AG09309 (cell line): ENCODE measurements at regions not wholly inside any gene's neighbourhood (a gene's known extent, or its start where the extent isn't known, plus 50 kb on each side); places are given as distances from the start of the nearest gene placed in this dataset.

Experiments
- DNase-seq: peaks from one replicate; pipeline ENCODE4 v3.0.0-alpha.2; 2010; ENCODE audit warnings: low read depth
- H3K4me3 ChIP-seq: 2 replicates; pipeline ENCODE4 v1.5.1; 2011; ENCODE audit warnings: mild to moderate bottlenecking, low read depth, low read length, moderate library complexity; ENCODE audit not compliant: control insufficient read depth
- TF ChIP-seq, protein P1 (sequence below): IDR thresholded peaks from 2 replicates; pipeline ENCODE4 v1.5.1; 2011; ENCODE audit warnings: mild to moderate bottlenecking, low read depth, low read length, inconsistent platforms; ENCODE audit not compliant: insufficient read depth, control insufficient read depth; ENCODE audit errors: missing control alignments

DNA sequence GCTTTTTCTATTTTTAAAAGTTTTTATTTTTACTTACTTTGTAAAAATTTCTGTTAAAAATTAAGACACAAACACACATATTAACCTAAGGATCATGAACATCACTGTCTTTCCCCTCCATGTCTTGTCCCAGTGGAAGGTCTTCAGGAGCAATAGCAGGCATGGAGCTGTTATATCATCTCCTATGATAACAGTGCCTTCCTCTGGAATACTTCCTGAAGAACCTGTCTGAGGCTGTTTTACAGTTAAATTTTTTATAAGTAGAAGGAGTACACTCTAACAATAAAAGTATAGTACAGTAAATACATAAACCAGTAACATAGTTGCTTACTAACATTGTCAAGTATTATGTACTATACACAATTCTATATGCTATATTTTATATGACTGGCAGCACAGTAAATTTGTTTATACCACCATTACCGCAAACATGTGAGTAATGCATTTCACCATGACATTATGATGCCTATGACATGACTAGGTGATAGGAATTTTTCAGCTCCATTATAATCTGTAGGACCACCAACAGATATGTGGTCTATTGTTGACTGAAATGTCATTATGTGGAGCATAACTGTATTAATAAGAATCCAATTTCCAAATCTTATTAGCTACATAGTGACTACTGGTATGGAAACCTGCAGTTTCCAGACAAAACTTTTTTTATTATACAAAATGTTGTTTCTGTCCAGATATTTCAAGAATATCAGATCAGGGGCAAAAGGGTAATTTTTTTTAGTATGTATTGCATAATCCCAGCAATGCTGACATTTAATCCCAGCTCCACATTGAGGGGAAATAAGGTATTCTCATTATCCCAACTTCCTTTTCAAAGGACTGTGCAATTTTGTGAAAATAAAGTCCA is 337.2 kb upstream of the SLC39A10 start:
- no peak overlapping the region for H3K4me3 ChIP-seq
- TF ChIP-seq, protein P1, sequence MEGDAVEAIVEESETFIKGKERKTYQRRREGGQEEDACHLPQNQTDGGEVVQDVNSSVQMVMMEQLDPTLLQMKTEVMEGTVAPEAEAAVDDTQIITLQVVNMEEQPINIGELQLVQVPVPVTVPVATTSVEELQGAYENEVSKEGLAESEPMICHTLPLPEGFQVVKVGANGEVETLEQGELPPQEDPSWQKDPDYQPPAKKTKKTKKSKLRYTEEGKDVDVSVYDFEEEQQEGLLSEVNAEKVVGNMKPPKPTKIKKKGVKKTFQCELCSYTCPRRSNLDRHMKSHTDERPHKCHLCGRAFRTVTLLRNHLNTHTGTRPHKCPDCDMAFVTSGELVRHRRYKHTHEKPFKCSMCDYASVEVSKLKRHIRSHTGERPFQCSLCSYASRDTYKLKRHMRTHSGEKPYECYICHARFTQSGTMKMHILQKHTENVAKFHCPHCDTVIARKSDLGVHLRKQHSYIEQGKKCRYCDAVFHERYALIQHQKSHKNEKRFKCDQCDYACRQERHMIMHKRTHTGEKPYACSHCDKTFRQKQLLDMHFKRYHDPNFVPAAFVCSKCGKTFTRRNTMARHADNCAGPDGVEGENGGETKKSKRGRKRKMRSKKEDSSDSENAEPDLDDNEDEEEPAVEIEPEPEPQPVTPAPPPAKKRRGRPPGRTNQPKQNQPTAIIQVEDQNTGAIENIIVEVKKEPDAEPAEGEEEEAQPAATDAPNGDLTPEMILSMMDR: no peak
- no peak for DNase-seq

DNA sequence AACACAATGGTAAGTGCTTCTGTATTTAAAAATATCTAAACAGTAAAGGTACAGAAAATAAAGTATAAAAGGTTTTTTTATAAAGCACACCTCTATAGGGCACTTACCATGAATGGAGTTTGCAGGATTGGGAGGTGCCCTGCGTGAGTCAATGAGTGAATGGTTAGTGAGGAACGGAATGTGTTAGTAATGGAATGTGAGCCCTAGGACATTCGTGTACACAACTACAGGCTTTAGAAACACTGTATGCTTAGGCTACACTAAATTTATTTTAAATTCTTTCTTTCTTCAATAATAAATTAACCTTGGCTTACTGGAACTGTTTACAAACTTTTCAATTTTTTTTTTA is 337.9 kb upstream of the SLC39A10 start:
- TF ChIP-seq, protein P1: no peak
- H3K4me3 ChIP-seq: no peak overlapping the region
- peak; percentile 18 for DNase-seq

DNA sequence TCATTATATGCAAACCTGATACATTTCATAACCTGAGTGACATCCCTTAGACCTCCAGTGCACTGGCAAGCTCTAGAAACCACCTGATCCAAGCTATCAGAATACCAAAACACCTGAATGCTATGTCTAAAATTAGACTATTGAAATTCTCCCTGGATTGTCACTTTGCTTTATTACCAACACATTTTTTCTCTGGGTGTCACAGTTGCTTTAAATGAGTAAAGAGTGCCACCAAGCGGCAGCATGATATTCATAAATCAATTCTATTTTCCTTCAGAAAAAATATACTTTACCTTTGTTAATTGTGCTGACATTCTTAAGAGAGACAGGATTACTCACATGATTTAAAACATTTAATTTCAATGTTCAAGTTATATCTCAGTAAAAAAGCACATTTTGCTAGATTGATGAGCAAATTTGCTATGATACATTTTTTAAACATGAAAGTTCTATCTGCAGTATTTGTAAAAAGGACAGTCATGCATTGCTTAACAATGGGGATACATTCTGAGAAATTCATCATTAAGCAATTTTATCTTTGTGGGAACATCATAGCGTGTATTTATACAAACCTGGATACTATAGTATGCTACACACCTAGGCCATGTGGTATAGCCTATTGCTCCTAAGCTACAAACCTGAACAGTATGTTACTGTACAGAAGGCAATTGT is 338.4 kb upstream of the SLC39A10 start:
- TF ChIP-seq, protein P1: peak; percentile 49
- DNase-seq: no peak
- no peak overlapping the region for H3K4me3 ChIP-seq

DNA sequence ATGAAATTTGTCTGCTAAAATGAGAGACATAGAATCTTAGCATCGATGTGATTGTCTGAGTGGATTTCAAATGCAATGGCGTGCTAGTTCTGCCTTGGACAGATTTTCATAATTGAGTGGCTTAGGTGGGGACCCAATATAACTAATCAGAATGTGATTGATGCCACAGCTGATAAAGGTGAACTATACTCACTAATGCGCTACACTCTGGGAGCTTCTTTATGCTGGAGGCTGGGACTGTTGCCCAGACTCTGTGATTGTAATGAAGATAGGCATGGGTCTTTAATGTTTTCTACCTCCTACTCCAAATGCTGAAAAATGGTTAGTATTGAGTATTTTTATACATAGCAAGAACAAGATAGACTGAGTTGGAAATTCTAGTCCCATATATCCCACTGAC is 339.5 kb upstream of the SLC39A10 start:
- no peak overlapping the region for H3K4me3 ChIP-seq
- TF ChIP-seq, protein P1: no peak
- DNase-seq: no peak

DNA sequence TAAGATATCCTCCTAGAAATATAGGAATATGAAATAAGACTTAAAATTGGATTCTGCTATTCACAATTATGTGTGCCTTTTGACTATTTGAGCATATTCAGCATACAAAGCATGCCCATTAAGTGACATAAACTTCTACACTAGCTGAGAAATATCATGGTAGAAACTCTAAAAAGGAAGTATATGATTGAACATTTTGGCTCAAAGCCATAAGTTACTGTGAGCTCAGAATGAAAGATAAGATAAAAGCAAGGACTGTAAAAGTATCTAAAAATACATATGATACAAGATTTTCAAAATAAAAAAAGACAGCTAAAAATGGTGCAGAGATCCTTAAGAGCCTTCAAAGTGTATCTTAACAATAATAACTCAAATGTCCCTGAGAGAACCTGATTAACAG is 340.5 kb upstream of the SLC39A10 start:
- DNase-seq: no peak
- TF ChIP-seq, protein P1: no peak
- H3K4me3 ChIP-seq: no peak overlapping the region

DNA sequence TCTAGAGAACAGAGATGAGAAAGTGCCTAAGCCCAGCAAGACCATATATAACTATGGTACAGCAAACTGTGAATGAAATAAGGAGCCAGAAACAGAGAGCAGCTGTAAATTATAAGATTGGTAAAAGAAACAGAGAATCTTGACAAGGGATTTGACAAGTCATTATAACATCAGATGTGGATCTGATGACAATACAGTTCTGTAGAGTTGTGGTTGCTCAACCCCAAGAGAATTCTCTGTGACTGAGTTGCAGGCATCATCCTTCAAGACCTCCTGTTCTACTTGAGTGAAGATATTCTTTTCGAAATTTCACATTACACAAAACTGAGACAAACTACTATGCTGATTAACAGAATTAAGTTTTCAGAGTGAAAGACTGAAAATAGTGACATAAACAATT is 343.1 kb upstream of the SLC39A10 start:
- H3K4me3 ChIP-seq: no peak overlapping the region
- no peak for DNase-seq
- TF ChIP-seq, protein P1: no peak
